Colonic mucosa (tissue), 4 donors: ENCODE measurements at regions not wholly inside any gene's neighbourhood (a gene's known extent, or its start where the extent isn't known, plus 50 kb on each side); places are given as distances from the start of the nearest gene placed in this dataset.

Experiments used
- DNase-seq: peaks from one replicate; pipeline ENCODE4 v3.0.0-alpha.2; 2020
- H3K27ac ChIP-seq: fragments of 200-600 bp; one replicate; pipeline ENCODE4 v1.8.0; 2021
- H3K27me3 ChIP-seq: fragments of 200-600 bp; one replicate; pipeline ENCODE4 v1.8.0; 2021
- H3K36me3 ChIP-seq: fragments of 200-600 bp; one replicate; pipeline ENCODE4 v1.8.0; 2021
- H3K4me1 ChIP-seq: fragments of 200-600 bp; one replicate; pipeline ENCODE4 v1.8.0; 2021; ENCODE audit warnings: mild to moderate bottlenecking
- H3K4me3 ChIP-seq: fragments of 200-600 bp; one replicate; pipeline ENCODE4 v1.8.0; 2021
- H3K9ac ChIP-seq, 2 donors: one replicate each; pipeline ENCODE4 v1.7.0; 2013; ENCODE audit warnings: control low read depth in 2 of 2, low read depth in 2 of 2, low read length in 2 of 2
- H3K9me3 ChIP-seq: fragments of 200-600 bp; one replicate; pipeline ENCODE4 v1.8.0; 2021
- intact Hi-C: fragments of 100-400 bp; cut with DNase I; formaldehyde crosslinking; loops from one replicate; pipeline ENCODE4 v1.14.1; 2022
- TF ChIP-seq, protein P1 (sequence below): fragments of 200-600 bp; IDR thresholded peaks from one replicate; pipeline ENCODE4 v1.8.0; 2022; ENCODE audit warnings: antibody characterized with exemption, mild to moderate bottlenecking
- donor health status: healthy.
- donor health status: DM: no; HTN: no; CAD: no.
- donor health status: DM: no; HTN: no; CAD: no.

DNA sequence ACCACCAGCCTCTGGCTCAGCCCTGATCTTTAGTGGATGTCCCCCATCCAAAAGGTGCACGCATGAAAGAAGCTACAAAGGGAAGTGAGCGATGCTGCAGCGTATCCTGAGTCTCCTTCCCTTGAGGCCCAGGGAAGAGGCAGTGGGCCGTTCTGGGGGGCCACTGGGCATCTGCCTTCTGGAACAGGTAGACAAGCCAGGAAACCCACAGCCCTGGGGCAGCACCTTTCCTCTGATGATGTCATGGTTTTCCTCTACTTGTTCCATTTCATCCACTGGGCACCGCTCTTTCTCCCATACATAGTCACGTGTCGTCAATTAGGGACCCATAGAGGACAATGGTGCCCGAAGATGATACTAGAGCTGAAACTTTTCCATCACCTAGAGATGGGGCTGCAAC, 194.0 kb upstream of the IRX1 start:
- no peaks in the 10 kb centered on the region for H3K27me3 ChIP-seq
- DNase-seq = no peak
- no peak overlapping the region for H3K4me3 ChIP-seq
- no peak overlapping the region for H3K9ac ChIP-seq
- H3K9me3 ChIP-seq = no peaks in the 10 kb centered on the region
- no peaks in the 10 kb centered on the region for H3K4me1 ChIP-seq
- no peak overlapping the region for H3K27ac ChIP-seq
- intact Hi-C loops = no loop called here
- no peaks in the 10 kb centered on the region for H3K36me3 ChIP-seq
- TF ChIP-seq, protein P1, sequence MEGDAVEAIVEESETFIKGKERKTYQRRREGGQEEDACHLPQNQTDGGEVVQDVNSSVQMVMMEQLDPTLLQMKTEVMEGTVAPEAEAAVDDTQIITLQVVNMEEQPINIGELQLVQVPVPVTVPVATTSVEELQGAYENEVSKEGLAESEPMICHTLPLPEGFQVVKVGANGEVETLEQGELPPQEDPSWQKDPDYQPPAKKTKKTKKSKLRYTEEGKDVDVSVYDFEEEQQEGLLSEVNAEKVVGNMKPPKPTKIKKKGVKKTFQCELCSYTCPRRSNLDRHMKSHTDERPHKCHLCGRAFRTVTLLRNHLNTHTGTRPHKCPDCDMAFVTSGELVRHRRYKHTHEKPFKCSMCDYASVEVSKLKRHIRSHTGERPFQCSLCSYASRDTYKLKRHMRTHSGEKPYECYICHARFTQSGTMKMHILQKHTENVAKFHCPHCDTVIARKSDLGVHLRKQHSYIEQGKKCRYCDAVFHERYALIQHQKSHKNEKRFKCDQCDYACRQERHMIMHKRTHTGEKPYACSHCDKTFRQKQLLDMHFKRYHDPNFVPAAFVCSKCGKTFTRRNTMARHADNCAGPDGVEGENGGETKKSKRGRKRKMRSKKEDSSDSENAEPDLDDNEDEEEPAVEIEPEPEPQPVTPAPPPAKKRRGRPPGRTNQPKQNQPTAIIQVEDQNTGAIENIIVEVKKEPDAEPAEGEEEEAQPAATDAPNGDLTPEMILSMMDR = no peak

DNA sequence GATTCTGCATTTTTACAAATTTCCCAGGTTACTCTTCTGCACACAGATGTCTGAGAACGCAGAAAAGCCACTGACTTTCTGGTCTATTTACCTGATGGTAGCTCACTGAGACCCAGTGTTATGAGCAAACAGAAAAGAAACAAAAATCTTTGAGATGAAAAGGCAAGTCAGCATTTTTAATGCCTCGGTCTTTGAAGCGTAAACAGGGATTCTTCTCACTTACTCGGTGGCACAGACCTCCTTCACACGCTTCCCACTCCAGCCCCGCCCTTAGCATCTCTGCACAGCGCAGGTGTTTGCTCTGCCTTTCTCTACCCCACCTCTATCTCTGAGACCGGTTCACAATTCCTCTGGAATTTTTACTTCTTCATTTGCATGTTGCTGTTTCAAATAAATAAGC, 195.0 kb upstream of the IRX1 start:
- TF ChIP-seq, protein P1 = no peak
- intact Hi-C loops = no loop called here
- Histone ChIP-seq H3K36me3 (no peaks in the 10 kb centered on the region), H3K27ac (no peak overlapping the region), H3K27me3 (no peaks in the 10 kb centered on the region), H3K9me3 (no peaks in the 10 kb centered on the region), H3K4me3 (no peak overlapping the region), H3K4me1 (no peaks in the 10 kb centered on the region), H3K9ac (no peak overlapping the region)
- DNase-seq = no peak

- TF ChIP-seq, protein P1 = no peak
- no peak for DNase-seq
- Histone ChIP-seq H3K27me3 (no peaks in the 10 kb centered on the region), H3K27ac (no peak overlapping the region), H3K36me3 (no peaks in the 10 kb centered on the region), H3K9ac (no peak overlapping the region), H3K4me3 (no peak overlapping the region), H3K9me3 (no peaks in the 10 kb centered on the region), H3K4me1 (no peaks in the 10 kb centered on the region)
- intact Hi-C loops = no loop called here
Observed at GRCh38 chr5:3394891-3395599, 200.6 kb upstream of the IRX1 start.

DNA sequence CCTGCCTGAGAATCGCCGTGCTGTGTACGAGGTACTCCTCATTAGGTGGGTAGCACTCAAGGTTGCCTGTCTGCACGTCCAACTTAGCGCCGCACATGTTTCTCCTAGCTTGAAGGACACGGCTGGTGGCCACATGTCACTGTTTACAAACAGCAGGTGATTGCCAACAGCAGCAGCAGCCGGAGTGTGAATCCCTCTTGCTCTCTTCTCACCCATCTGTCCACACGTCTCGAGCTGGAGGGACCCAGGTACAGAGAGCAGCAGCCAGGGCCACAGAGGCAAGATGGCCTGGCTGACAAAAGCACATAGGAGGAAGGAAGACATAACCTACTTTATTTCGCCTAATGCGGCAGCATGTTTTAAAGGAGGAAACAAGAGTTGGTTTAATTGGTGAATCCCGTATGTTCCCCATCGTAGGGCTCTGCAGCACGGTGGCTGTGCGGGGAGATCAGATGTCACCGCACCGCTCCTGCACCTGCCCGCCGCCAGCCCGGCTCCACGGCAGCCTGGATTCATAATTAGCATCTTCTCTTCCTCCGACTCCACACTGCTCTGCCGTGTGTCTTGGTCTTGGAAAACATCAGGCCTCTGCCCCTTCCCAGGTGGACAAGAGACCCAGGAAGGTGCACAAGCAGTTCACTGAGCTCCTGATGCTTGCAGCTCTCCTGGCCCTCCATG, 201.6 kb upstream of the IRX1 start:
- H3K27me3 ChIP-seq = no peaks in the 10 kb centered on the region
- intact Hi-C loops = no loop called here
- no peaks in the 10 kb centered on the region for H3K36me3 ChIP-seq
- no peak overlapping the region for H3K4me3 ChIP-seq
- H3K9ac ChIP-seq = no peak overlapping the region
- no peak for DNase-seq
- no peak overlapping the region for H3K27ac ChIP-seq
- no peaks in the 10 kb centered on the region for H3K4me1 ChIP-seq
- H3K9me3 ChIP-seq = no peaks in the 10 kb centered on the region
- TF ChIP-seq, protein P1 = no peak

GRCh38 chr5:3393122-3393919, 202.3 kb upstream of the IRX1 start:
- intact Hi-C loops = no loop called here
- H3K4me3 ChIP-seq = no peak overlapping the region
- no peak for DNase-seq
- H3K36me3 ChIP-seq = no peaks in the 10 kb centered on the region
- TF ChIP-seq, protein P1 = no peak
- no peaks in the 10 kb centered on the region for H3K9me3 ChIP-seq
- no peak overlapping the region for H3K27ac ChIP-seq
- no peak overlapping the region for H3K9ac ChIP-seq
- no peaks in the 10 kb centered on the region for H3K4me1 ChIP-seq
- no peaks in the 10 kb centered on the region for H3K27me3 ChIP-seq
